ENCODE measurements at regions not wholly inside any gene's neighbourhood (a gene's known extent, or its start where the extent isn't known, plus 50 kb on each side); places are given as distances from the start of the nearest gene placed in this dataset.

DNA sequence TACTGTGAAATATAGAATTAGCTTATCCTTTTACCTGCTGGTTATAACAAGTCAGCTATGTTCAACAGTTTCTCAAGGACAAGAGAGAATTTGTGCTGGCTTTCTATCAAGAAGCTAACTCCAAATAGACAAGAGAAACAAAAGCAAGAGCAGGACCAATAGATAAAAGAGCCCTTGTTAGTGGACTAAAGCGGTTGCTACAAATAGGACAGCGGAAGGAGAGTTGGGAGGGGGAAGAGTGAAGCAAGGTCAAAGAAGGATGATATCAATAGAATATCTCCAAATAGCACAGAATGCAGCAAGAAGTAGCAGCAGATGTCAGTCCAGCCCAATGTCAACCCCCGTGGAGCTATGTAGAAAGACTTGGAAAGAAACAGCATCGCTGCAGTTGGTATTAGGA is 53.0 kb upstream of the AKT3 start:
- no peak overlapping the region for H3K4me3 ChIP-seq
- DNase-seq: no peak
- WGBS, 4 donors: 38 to 52% (median 45%) methylated on average over 4 of the region's 4 CpGs

DNA sequence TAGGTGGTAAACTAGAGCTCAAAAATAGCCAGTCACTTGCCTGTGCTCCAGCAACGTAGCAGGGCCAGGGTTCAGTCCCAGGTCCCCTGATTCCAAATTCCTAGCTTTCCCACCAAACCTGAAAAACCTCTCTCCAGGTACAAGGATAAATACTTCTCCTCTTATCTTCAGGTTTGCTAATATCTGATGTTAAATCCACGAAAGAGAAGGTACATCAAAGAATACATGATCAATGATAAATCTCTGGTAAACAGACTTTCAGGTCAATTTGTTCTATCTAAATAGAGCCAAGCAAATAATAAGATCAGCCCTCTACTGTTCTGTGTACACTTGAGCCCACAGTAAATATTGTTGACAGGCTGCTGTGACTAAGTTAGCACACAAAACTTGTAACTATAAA is 52.1 kb upstream of the AKT3 start:
- Histone ChIP-seq H3K9me3 (replicated peaks in 1 of 3) (no peaks in the 10 kb centered on the region), H3K4me3 (no peak overlapping the region), H3K36me3 (replicated peaks in 1 of 2) (no peaks in the 10 kb centered on the region), H3K27ac (no peak overlapping the region), H3K27me3 (no peaks in the 10 kb centered on the region), H3K4me1 (replicated peaks in 1 of 2) (no peaks in the 10 kb centered on the region)
- WGBS, 4 donors: 64 to 78% (median 69%) methylated on average over 2 of the region's 2 CpGs
- TF ChIP-seq POLR2A (IDR thresholded peaks at IDR 0.05): no peak
- TF ChIP-seq, protein P1, sequence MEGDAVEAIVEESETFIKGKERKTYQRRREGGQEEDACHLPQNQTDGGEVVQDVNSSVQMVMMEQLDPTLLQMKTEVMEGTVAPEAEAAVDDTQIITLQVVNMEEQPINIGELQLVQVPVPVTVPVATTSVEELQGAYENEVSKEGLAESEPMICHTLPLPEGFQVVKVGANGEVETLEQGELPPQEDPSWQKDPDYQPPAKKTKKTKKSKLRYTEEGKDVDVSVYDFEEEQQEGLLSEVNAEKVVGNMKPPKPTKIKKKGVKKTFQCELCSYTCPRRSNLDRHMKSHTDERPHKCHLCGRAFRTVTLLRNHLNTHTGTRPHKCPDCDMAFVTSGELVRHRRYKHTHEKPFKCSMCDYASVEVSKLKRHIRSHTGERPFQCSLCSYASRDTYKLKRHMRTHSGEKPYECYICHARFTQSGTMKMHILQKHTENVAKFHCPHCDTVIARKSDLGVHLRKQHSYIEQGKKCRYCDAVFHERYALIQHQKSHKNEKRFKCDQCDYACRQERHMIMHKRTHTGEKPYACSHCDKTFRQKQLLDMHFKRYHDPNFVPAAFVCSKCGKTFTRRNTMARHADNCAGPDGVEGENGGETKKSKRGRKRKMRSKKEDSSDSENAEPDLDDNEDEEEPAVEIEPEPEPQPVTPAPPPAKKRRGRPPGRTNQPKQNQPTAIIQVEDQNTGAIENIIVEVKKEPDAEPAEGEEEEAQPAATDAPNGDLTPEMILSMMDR (IDR thresholded peaks at IDR 0.05): no peak
- intact Hi-C loops (cut with DNase I): no loop called here
- DNase-seq: no peak

More for the DNA sequence above, 53.0 kb upstream of the AKT3 start:
- Histone ChIP-seq H3K27me3 (no peaks in the 10 kb centered on the region), H3K9me3 (replicated peaks in 1 of 3) (no peaks in the 10 kb centered on the region), H3K4me1 (replicated peaks in 1 of 2) (no peaks in the 10 kb centered on the region), H3K27ac (no peak overlapping the region), H3K36me3 (replicated peaks in 1 of 2) (no peaks in the 10 kb centered on the region)
- intact Hi-C loops (cut with DNase I): no loop called here
- TF ChIP-seq POLR2A (IDR thresholded peaks at IDR 0.05): no peak
- TF ChIP-seq, protein P1 (IDR thresholded peaks at IDR 0.05): no peak
